Fibroblast of lung (primary cell): ENCODE measurements at regions not wholly inside any gene's neighbourhood (a gene's known extent, or its start where the extent isn't known, plus 50 kb on each side); places are given as distances from the start of the nearest gene placed in this dataset.

Experiments used
- EZH2 ChIP-seq: IDR thresholded peaks from 2 replicates; pipeline ENCODE4 v1.5.1; 2012; ENCODE audit warnings: low read length, control low read depth, mild to moderate bottlenecking; ENCODE audit errors: missing control alignments
- TF ChIP-seq, protein P1 (sequence below), 2 donors: IDR thresholded peaks in 1 of 2; conservative IDR thresholded peaks in 1 of 2; 1 replicate in 1 of 2; 2 replicates in 1 of 2; pipeline ENCODE4 v1.5.1; 2011 to 2012; ENCODE audit warnings: low read length in 2 of 2, control low read depth in 1 of 2, inconsistent platforms in 1 of 2, low read depth in 1 of 2, mild to moderate bottlenecking in 1 of 2

DNA sequence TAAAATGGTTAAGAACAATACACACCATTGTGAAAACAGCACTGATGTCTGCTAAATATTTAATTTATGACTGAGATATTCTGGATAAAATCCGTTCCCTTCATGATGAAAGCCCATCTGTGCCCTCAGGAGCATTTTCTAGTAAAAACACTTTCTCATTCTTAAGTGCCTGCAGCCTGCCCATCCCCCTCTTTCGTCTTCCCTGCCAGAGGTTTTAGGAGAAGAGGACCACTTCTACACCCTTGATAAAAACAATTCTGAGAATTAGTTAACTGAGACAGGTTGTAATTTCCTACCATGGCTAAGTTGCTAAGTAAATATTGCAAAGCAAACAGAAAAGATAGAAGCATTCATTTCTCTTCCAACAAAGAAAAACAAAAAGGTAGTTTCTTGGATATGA, 272.6 kb downstream of the ATPSCKMT start:
- TF ChIP-seq, protein P1, sequence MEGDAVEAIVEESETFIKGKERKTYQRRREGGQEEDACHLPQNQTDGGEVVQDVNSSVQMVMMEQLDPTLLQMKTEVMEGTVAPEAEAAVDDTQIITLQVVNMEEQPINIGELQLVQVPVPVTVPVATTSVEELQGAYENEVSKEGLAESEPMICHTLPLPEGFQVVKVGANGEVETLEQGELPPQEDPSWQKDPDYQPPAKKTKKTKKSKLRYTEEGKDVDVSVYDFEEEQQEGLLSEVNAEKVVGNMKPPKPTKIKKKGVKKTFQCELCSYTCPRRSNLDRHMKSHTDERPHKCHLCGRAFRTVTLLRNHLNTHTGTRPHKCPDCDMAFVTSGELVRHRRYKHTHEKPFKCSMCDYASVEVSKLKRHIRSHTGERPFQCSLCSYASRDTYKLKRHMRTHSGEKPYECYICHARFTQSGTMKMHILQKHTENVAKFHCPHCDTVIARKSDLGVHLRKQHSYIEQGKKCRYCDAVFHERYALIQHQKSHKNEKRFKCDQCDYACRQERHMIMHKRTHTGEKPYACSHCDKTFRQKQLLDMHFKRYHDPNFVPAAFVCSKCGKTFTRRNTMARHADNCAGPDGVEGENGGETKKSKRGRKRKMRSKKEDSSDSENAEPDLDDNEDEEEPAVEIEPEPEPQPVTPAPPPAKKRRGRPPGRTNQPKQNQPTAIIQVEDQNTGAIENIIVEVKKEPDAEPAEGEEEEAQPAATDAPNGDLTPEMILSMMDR (conservative IDR thresholded peaks at IDR 0.05 in 1 of 2, IDR thresholded peaks at IDR 0.05 in 1 of 2; ENCODE audit: low read depth in 1 of 2, low read length in 2 of 2): no peak
- no peak for TF ChIP-seq EZH2
